ENCODE measurements at regions not wholly inside any gene's neighbourhood (a gene's known extent, or its start where the extent isn't known, plus 50 kb on each side); places are given as distances from the start of the nearest gene placed in this dataset.

DNA sequence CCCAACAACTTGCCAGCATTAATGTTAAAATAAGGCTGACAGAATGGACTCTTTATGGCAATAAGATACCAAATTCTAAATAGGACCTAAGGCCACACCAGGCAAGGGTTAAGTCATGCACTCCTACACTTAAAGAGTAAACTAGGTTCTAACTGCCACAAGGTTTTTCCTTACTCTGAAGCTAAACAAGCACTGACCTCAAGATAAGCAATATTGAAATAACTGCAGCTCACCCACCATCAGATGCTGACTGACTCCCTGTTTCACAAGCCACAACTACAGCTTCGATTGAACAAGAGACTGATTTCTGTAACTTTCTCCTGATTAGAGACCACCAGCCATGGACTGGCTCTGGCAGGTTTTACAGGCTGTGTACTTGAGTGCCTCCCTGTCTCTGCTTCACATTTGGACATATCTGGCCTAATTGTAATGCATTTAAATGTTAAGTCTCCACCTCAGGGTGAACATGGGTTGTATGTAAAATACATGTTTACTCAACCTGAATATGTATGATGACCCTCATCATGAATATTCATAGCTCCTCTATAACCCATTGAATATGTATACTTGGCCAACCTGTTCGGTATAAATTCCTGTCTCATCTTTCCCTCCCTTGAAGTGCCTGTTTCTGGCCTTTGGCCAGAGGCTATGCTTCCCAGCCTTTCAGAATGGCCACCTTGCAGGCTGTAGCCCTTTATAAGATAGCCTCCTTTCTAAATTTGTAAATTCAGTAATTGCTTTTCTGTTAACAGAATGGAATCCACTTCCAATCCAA, 70.5 kb upstream of the DAAM1 start:
- Histone ChIP-seq H3K23ac (ENCODE audit: insufficient read length, low read depth, low read length) (no peak overlapping the region), H3K27ac (ENCODE audit: insufficient read length, low read depth, low read length) (no peak overlapping the region), H4K20me1 (ENCODE audit: control insufficient read depth, insufficient read depth, insufficient read length) (no peaks in the 10 kb centered on the region), H3K56ac (ENCODE audit: insufficient read length, low read depth, low read length) (no peak overlapping the region), H3K4me2 (ENCODE audit: insufficient read depth, insufficient read length, low read length) (no peak overlapping the region), H3K23me2 (ENCODE audit: insufficient read length, low read depth, low read length, poor library complexity, severe bottlenecking) (no peaks in the 10 kb centered on the region), H3K18ac (ENCODE audit: insufficient read length, low read depth, low read length) (no peak overlapping the region), H3K4me1 (ENCODE audit: insufficient read depth, low read length) (no peaks in the 10 kb centered on the region), H2BK15ac (ENCODE audit: low read depth, low read length) (no peak overlapping the region), H4K8ac (replicated peaks; ENCODE audit: insufficient read length, low read depth, low read length) (no peak overlapping the region), H3K14ac (ENCODE audit: insufficient read depth, low read length) (no peak overlapping the region), H2BK5ac (ENCODE audit: insufficient read length, low read length) (no peak overlapping the region), H2AFZ (ENCODE audit: low read length) (no peak overlapping the region), H2AK5ac (ENCODE audit: insufficient read length, low read length) (no peak overlapping the region), H3K79me1 (ENCODE audit: insufficient read depth, low read depth, low read length, poor library complexity, severe bottlenecking) (no peaks in the 10 kb centered on the region), H4K5ac (ENCODE audit: insufficient read length, low read depth, low read length) (no peak overlapping the region), H3K9ac (ENCODE audit: extremely low read depth, insufficient read length, low read length) (no peak overlapping the region), H2BK120ac (ENCODE audit: low read depth, low read length, poor library complexity, severe bottlenecking) (no peak overlapping the region), H3K79me2 (ENCODE audit: insufficient read depth, low read length) (no peaks in the 10 kb centered on the region), H3K9me3 (ENCODE audit: control insufficient read depth, low read depth, low read length) (no peaks in the 10 kb centered on the region), H3K27me3 (ENCODE audit: insufficient read depth, low read length) (no peaks in the 10 kb centered on the region), H3T11ph (ENCODE audit: low read length) (no peak overlapping the region), H3K4ac (ENCODE audit: low read depth, low read length) (no peak overlapping the region), H2BK20ac (ENCODE audit: low read depth, low read length, poor library complexity, severe bottlenecking) (no peak overlapping the region), H4K91ac (ENCODE audit: insufficient read length, low read depth, low read length) (no peak overlapping the region), H2BK12ac (ENCODE audit: insufficient read length, low read depth, low read length) (no peak overlapping the region)
- Mint-ChIP-seq H3K4me1 (no peaks in the 10 kb centered on the region), H3K27ac (no peak overlapping the region), H3K4me3 (no peak overlapping the region), H3K27me3 (ENCODE audit: low read depth) (no peaks in the 10 kb centered on the region; the same call in 1 of the 2 replicates), H3K36me3 (ENCODE audit: insufficient read depth in 1 of 3, low read depth in 3 of 3) (no peaks in the 10 kb centered on the region), H3K9me3 (no peaks in the 10 kb centered on the region)
- WGBS (ENCODE audit: extremely low coverage, insufficient read length, low lambda C conversion rate): no CpG with 5 or more reads among the region's 2 CpGs
- TF ChIP-seq, protein P1, sequence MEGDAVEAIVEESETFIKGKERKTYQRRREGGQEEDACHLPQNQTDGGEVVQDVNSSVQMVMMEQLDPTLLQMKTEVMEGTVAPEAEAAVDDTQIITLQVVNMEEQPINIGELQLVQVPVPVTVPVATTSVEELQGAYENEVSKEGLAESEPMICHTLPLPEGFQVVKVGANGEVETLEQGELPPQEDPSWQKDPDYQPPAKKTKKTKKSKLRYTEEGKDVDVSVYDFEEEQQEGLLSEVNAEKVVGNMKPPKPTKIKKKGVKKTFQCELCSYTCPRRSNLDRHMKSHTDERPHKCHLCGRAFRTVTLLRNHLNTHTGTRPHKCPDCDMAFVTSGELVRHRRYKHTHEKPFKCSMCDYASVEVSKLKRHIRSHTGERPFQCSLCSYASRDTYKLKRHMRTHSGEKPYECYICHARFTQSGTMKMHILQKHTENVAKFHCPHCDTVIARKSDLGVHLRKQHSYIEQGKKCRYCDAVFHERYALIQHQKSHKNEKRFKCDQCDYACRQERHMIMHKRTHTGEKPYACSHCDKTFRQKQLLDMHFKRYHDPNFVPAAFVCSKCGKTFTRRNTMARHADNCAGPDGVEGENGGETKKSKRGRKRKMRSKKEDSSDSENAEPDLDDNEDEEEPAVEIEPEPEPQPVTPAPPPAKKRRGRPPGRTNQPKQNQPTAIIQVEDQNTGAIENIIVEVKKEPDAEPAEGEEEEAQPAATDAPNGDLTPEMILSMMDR (conservative IDR thresholded peaks at IDR 0.05): no peak
- DNase-seq: no peak
